ENCODE measurements at regions not wholly inside any gene's neighbourhood (a gene's known extent, or its start where the extent isn't known, plus 50 kb on each side); places are given as distances from the start of the nearest gene placed in this dataset.

GRCh38 chr7:130879191-130879590, 145.2 kb upstream of the KLF14 start:
- H3K4me1 Mint-ChIP-seq (ENCODE audit: low read depth) = peaks cover 4% of the 10 kb centered on the region
- no peaks in the 10 kb centered on the region for H3K36me3 Mint-ChIP-seq (ENCODE audit: insufficient read depth)

GRCh38 chr7:130880668-130881067, 146.7 kb upstream of the KLF14 start:
- no peak for DNase-seq (ENCODE audit: low spot score, unreplicated experiment)
- no peaks in the 10 kb centered on the region for H3K9me3 Mint-ChIP-seq (ENCODE audit: low read depth)
- TF ChIP-seq CTCF (IDR thresholded peaks at IDR 0.05; ENCODE audit: unreplicated experiment) = no peak
- H3K4me3 Mint-ChIP-seq (ENCODE audit: low read depth) = no peak overlapping the region
- H3K27me3 Mint-ChIP-seq = no peaks in the 10 kb centered on the region
- no peaks in the 10 kb centered on the region for H3K36me3 Mint-ChIP-seq (ENCODE audit: insufficient read depth)
- no peak overlapping the region for H3K27ac Mint-ChIP-seq
- peaks cover 12% of the 10 kb centered on the region for H3K4me1 Mint-ChIP-seq (ENCODE audit: low read depth)

More at GRCh38 chr7:130879191-130879590, 145.2 kb upstream of the KLF14 start:
- DNase-seq (ENCODE audit: low spot score, unreplicated experiment) = no peak
- Mint-ChIP-seq H3K27me3 (no peaks in the 10 kb centered on the region), H3K4me3 (ENCODE audit: low read depth) (no peak overlapping the region), H3K27ac (no peak overlapping the region), H3K9me3 (ENCODE audit: low read depth) (no peaks in the 10 kb centered on the region)
- TF ChIP-seq CTCF (IDR thresholded peaks at IDR 0.05; ENCODE audit: unreplicated experiment) = no peak

- no peak for TF ChIP-seq CTCF (IDR thresholded peaks at IDR 0.05; ENCODE audit: unreplicated experiment)
- Mint-ChIP-seq H3K36me3 (ENCODE audit: insufficient read depth) (no peaks in the 10 kb centered on the region), H3K4me1 (ENCODE audit: low read depth) (peaks cover 12% of the 10 kb centered on the region), H3K27ac (no peak overlapping the region), H3K27me3 (no peaks in the 10 kb centered on the region), H3K9me3 (ENCODE audit: low read depth) (no peaks in the 10 kb centered on the region), H3K4me3 (ENCODE audit: low read depth) (no peak overlapping the region)
- DNase-seq (ENCODE audit: low spot score, unreplicated experiment) = no peak
These were observed 147.2 kb upstream of the KLF14 start for GRCh38 chr7:130881091-130881798.

- peaks cover 14% of the 10 kb centered on the region for H3K4me1 Mint-ChIP-seq (ENCODE audit: low read depth)
- TF ChIP-seq CTCF (IDR thresholded peaks at IDR 0.05; ENCODE audit: unreplicated experiment) = no peak
- H3K27me3 Mint-ChIP-seq = no peaks in the 10 kb centered on the region
- no peaks in the 10 kb centered on the region for H3K36me3 Mint-ChIP-seq (ENCODE audit: insufficient read depth)
- no peak overlapping the region for H3K27ac Mint-ChIP-seq
- DNase-seq (ENCODE audit: low spot score, unreplicated experiment) = no peak
- no peak overlapping the region for H3K4me3 Mint-ChIP-seq (ENCODE audit: low read depth)
- no peaks in the 10 kb centered on the region for H3K9me3 Mint-ChIP-seq (ENCODE audit: low read depth)
These were observed 147.8 kb upstream of the KLF14 start for GRCh38 chr7:130881799-130882141.

GRCh38 chr7:130882396-130882795, 148.4 kb upstream of the KLF14 start:
- Mint-ChIP-seq H3K27ac (no peak overlapping the region), H3K36me3 (ENCODE audit: insufficient read depth) (no peaks in the 10 kb centered on the region), H3K9me3 (ENCODE audit: low read depth) (no peaks in the 10 kb centered on the region), H3K27me3 (no peaks in the 10 kb centered on the region), H3K4me3 (ENCODE audit: low read depth) (no peak overlapping the region), H3K4me1 (ENCODE audit: low read depth) (peaks cover 17% of the 10 kb centered on the region)
- no peak for DNase-seq (ENCODE audit: low spot score, unreplicated experiment)
- no peak for TF ChIP-seq CTCF (IDR thresholded peaks at IDR 0.05; ENCODE audit: unreplicated experiment)
